ENCODE measurements at regions not wholly inside any gene's neighbourhood (a gene's known extent, or its start where the extent isn't known, plus 50 kb on each side); places are given as distances from the start of the nearest gene placed in this dataset.

DNA sequence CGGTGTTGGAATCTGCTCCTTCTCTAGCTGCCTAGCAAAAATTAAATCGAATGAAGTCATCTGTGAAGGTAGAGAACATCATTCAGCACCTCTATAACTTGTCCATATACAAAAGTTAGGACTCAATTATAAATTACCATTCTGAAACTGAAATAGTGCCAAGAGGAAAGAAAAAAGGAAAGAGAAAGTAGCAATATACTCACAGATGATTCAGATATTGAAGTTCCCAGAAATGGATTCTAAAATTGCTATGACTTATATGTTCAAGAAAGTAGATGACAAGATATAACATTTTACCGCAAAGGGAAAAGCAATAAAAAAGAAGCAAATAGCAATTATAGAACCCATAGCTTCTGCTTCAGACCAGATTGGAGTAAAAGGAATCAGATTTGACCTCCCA is 333.6 kb upstream of the GYPC start:
- no peak for TF ChIP-seq EZH2phosphoT487 (IDR thresholded peaks at IDR 0.05; ENCODE audit: borderline replicate concordance)
- TF ChIP-seq, protein P1, sequence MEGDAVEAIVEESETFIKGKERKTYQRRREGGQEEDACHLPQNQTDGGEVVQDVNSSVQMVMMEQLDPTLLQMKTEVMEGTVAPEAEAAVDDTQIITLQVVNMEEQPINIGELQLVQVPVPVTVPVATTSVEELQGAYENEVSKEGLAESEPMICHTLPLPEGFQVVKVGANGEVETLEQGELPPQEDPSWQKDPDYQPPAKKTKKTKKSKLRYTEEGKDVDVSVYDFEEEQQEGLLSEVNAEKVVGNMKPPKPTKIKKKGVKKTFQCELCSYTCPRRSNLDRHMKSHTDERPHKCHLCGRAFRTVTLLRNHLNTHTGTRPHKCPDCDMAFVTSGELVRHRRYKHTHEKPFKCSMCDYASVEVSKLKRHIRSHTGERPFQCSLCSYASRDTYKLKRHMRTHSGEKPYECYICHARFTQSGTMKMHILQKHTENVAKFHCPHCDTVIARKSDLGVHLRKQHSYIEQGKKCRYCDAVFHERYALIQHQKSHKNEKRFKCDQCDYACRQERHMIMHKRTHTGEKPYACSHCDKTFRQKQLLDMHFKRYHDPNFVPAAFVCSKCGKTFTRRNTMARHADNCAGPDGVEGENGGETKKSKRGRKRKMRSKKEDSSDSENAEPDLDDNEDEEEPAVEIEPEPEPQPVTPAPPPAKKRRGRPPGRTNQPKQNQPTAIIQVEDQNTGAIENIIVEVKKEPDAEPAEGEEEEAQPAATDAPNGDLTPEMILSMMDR (conservative IDR thresholded peaks at IDR 0.05; ENCODE audit: low read length) = no peak
- no peak overlapping the region for H3K9ac ChIP-seq (ENCODE audit: low read depth, low read length, poor library complexity, severe bottlenecking)
- H3K27me3 ChIP-seq (ENCODE audit: insufficient read depth, low read length, poor library complexity, severe bottlenecking) = no peaks in the 10 kb centered on the region
- no peaks in the 10 kb centered on the region for H4K20me1 ChIP-seq (ENCODE audit: insufficient read depth, low read length, poor library complexity, severe bottlenecking)
- H3F3A ChIP-seq (ENCODE audit: low read depth) = no peaks in the 10 kb centered on the region
- H3K4me1 ChIP-seq (ENCODE audit: insufficient read depth, low read length, poor library complexity, severe bottlenecking) = no peaks in the 10 kb centered on the region
- H3K4me3 ChIP-seq (ENCODE audit: low read length, poor library complexity, severe bottlenecking) = no peak overlapping the region
- H3K36me3 ChIP-seq (ENCODE audit: insufficient read depth, low read length) = no peaks in the 10 kb centered on the region
- H3K9me3 ChIP-seq (ENCODE audit: insufficient read depth, low read depth, low read length) = no peaks in the 10 kb centered on the region
- no peak overlapping the region for H3K4me2 ChIP-seq (ENCODE audit: low read depth, low read length, poor library complexity, severe bottlenecking)
- no peaks in the 10 kb centered on the region for H3K9me2 ChIP-seq (replicated peaks; ENCODE audit: low read depth, low read length)
- H2AFZ ChIP-seq (ENCODE audit: low read length) = no peak overlapping the region
- no peaks in the 10 kb centered on the region for H3K79me2 ChIP-seq (ENCODE audit: insufficient read depth, low read length)

DNA sequence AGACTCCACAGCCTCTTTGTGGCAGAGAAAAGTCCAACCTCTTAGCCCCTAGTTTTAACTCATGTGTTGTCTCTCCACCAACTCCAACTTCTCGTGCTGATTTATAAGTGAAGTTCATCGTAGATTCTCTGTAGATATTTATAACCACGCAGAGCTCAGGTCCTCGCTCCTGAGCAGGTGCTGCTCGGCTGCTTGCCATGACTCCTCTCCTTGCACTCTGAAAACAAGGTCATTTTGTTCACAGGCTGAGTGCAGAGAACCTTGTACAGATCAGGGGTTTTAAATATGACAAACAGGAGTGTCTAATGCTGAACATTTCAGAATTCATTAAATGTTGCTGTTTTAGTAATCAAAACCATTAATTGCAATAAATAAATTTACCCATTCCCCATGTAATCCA is 330.8 kb upstream of the GYPC start:
- H3K36me3 ChIP-seq (ENCODE audit: insufficient read depth, low read length) = no peaks in the 10 kb centered on the region
- no peak overlapping the region for H3K4me3 ChIP-seq (ENCODE audit: low read length, poor library complexity, severe bottlenecking)
- H4K20me1 ChIP-seq (ENCODE audit: insufficient read depth, low read length, poor library complexity, severe bottlenecking) = no peaks in the 10 kb centered on the region
- H3K9me3 ChIP-seq (ENCODE audit: insufficient read depth, low read depth, low read length) = no peaks in the 10 kb centered on the region
- no peak overlapping the region for H3K9ac ChIP-seq (ENCODE audit: low read depth, low read length, poor library complexity, severe bottlenecking)
- no peaks in the 10 kb centered on the region for H3K9me2 ChIP-seq (replicated peaks; ENCODE audit: low read depth, low read length)
- H3K4me2 ChIP-seq (ENCODE audit: low read depth, low read length, poor library complexity, severe bottlenecking) = no peak overlapping the region
- no peak overlapping the region for H2AFZ ChIP-seq (ENCODE audit: low read length)
- no peaks in the 10 kb centered on the region for H3K79me2 ChIP-seq (ENCODE audit: insufficient read depth, low read length)
- H3K4me1 ChIP-seq (ENCODE audit: insufficient read depth, low read length, poor library complexity, severe bottlenecking) = no peaks in the 10 kb centered on the region
- H3K27me3 ChIP-seq (ENCODE audit: insufficient read depth, low read length, poor library complexity, severe bottlenecking) = no peaks in the 10 kb centered on the region
- no peaks in the 10 kb centered on the region for H3F3A ChIP-seq (ENCODE audit: low read depth)
- no peak for TF ChIP-seq EZH2phosphoT487 (IDR thresholded peaks at IDR 0.05; ENCODE audit: borderline replicate concordance)
- TF ChIP-seq, protein P1 (conservative IDR thresholded peaks at IDR 0.05; ENCODE audit: low read length) = no peak

DNA sequence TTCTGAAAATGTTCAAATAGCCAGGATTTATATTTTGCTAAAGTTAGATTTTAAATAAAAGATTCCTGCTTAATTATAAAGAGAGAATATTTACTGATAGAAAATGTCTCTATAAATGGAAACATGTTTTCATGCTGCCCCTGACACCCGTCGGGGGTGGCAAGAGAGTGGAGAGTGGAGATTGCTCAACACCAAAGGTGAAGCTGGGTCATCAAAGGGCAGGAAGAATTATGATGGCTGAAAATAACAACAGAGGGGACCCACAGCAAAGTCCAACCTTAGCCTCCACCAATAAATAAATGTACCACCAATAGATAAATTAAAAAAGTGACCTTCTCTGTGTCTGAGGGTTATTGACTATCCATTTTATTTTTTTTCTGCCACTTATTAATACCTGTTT is 326.8 kb upstream of the GYPC start:
- no peak overlapping the region for H3K9ac ChIP-seq (ENCODE audit: low read depth, low read length, poor library complexity, severe bottlenecking)
- H3K4me1 ChIP-seq (ENCODE audit: insufficient read depth, low read length, poor library complexity, severe bottlenecking) = no peaks in the 10 kb centered on the region
- no peaks in the 10 kb centered on the region for H3F3A ChIP-seq (ENCODE audit: low read depth)
- H3K79me2 ChIP-seq (ENCODE audit: insufficient read depth, low read length) = no peaks in the 10 kb centered on the region
- H3K27me3 ChIP-seq (ENCODE audit: insufficient read depth, low read length, poor library complexity, severe bottlenecking) = no peaks in the 10 kb centered on the region
- H3K36me3 ChIP-seq (ENCODE audit: insufficient read depth, low read length) = no peaks in the 10 kb centered on the region
- no peak overlapping the region for H2AFZ ChIP-seq (ENCODE audit: low read length)
- no peaks in the 10 kb centered on the region for H4K20me1 ChIP-seq (ENCODE audit: insufficient read depth, low read length, poor library complexity, severe bottlenecking)
- no peak for TF ChIP-seq EZH2phosphoT487 (IDR thresholded peaks at IDR 0.05; ENCODE audit: borderline replicate concordance)
- TF ChIP-seq, protein P1 (conservative IDR thresholded peaks at IDR 0.05; ENCODE audit: low read length) = no peak
- H3K4me3 ChIP-seq (ENCODE audit: low read length, poor library complexity, severe bottlenecking) = no peak overlapping the region
- no peaks in the 10 kb centered on the region for H3K9me2 ChIP-seq (replicated peaks; ENCODE audit: low read depth, low read length)
- no peaks in the 10 kb centered on the region for H3K9me3 ChIP-seq (ENCODE audit: insufficient read depth, low read depth, low read length)
- no peak overlapping the region for H3K4me2 ChIP-seq (ENCODE audit: low read depth, low read length, poor library complexity, severe bottlenecking)

Data from Loucy (cell line).